Stimulated activated CD8-positive, alpha-beta memory T cell treated with anti-CD3 and anti-CD28 coated beads, Interleukin-4, amount 100 ng/mL, for 24 hours (primary cell): ENCODE measurements at regions not wholly inside any gene's neighbourhood (a gene's known extent, or its start where the extent isn't known, plus 50 kb on each side); places are given as distances from the start of the nearest gene placed in this dataset.

Experiments used
- DNase-seq: peaks from one replicate; pipeline ENCODE4 v3.0.0-alpha.2; 2020; ENCODE audit warnings: low read depth

- DNase-seq, result no peak
Observed at GRCh38 chr12:59929110-59929509, 333.3 kb downstream of the SLC16A7 start.

- DNase-seq, result no peak
Observed at GRCh38 chr12:59934486-59934885, 338.7 kb downstream of the SLC16A7 start.

GRCh38 chr12:59936534-59936933, 340.7 kb downstream of the SLC16A7 start:
- DNase-seq, result no peak

- no peak for DNase-seq
Observed at GRCh38 chr12:59937148-59937547, 341.3 kb downstream of the SLC16A7 start.

GRCh38 chr12:59938190-59938962, 342.5 kb downstream of the SLC16A7 start:
- no peak for DNase-seq

GRCh38 chr12:59940631-59941342, 345.0 kb downstream of the SLC16A7 start:
- DNase-seq, result no peak

- no peak for DNase-seq
Observed at GRCh38 chr12:59941461-59941860, 345.6 kb downstream of the SLC16A7 start.

- DNase-seq, result no peak
Observed at GRCh38 chr12:59944177-59944576, 348.3 kb downstream of the SLC16A7 start.

GRCh38 chr12:59946635-59947034, 350.8 kb downstream of the SLC16A7 start:
- DNase-seq, result no peak

- no peak for DNase-seq
Observed at GRCh38 chr12:59963546-59963945, 367.7 kb downstream of the SLC16A7 start.

GRCh38 chr12:59972905-59973304, 377.1 kb downstream of the SLC16A7 start:
- no peak for DNase-seq

GRCh38 chr12:59973515-59973914, 377.7 kb downstream of the SLC16A7 start:
- no peak for DNase-seq

GRCh38 chr12:59977779-59978178, 381.9 kb downstream of the SLC16A7 start:
- no peak for DNase-seq

GRCh38 chr12:59980476-59980875, 384.6 kb downstream of the SLC16A7 start:
- DNase-seq, result no peak

- no peak for DNase-seq
Observed at GRCh38 chr12:59999291-59999690, 403.5 kb downstream of the SLC16A7 start.

GRCh38 chr12:60010486-60010885, 414.7 kb downstream of the SLC16A7 start:
- no peak for DNase-seq

GRCh38 chr12:60012659-60013058, 416.8 kb downstream of the SLC16A7 start:
- no peak for DNase-seq

- DNase-seq, result no peak
Observed at GRCh38 chr12:60014436-60014835, 418.6 kb downstream of the SLC16A7 start.

- DNase-seq, result no peak
Observed at GRCh38 chr12:60020068-60020467, 424.2 kb downstream of the SLC16A7 start.

GRCh38 chr12:60021235-60021634, 425.4 kb downstream of the SLC16A7 start:
- DNase-seq, result no peak

- DNase-seq, result no peak
Observed at GRCh38 chr12:60027266-60027665, 431.4 kb downstream of the SLC16A7 start.

- no peak for DNase-seq
Observed at GRCh38 chr12:60034147-60034546, 438.3 kb downstream of the SLC16A7 start.

GRCh38 chr12:60035835-60036234, 440.0 kb downstream of the SLC16A7 start:
- DNase-seq, result no peak

GRCh38 chr12:60042835-60043234, 447.0 kb downstream of the SLC16A7 start:
- DNase-seq, result no peak
